Esophagus muscularis mucosa (tissue), 4 donors: ENCODE measurements at regions not wholly inside any gene's neighbourhood (a gene's known extent, or its start where the extent isn't known, plus 50 kb on each side); places are given as distances from the start of the nearest gene placed in this dataset.

Experiments used
- DNase-seq: peaks from one replicate; pipeline ENCODE4 v3.0.0-alpha.2; 2017; ENCODE audit errors: extremely low spot score
- H3K27ac ChIP-seq, 4 donors: fragments of 200-600 bp; sonication (generic); replicated peaks in 1 of 4; 1 replicate in 3 of 4; 2 replicates in 1 of 4; pipeline ENCODE4 v1.5.1; 2016 to 2019; ENCODE audit warnings: mild to moderate bottlenecking in 1 of 4
- H3K27me3 ChIP-seq, 4 donors: fragments of 200-600 bp; sonication (generic); one replicate each; pipeline versions ENCODE4 v1.5.1 to v1.6.0; 2016 to 2019
- H3K36me3 ChIP-seq, 4 donors: fragments of 200-600 bp; sonication (generic); one replicate each; pipeline ENCODE4 v1.5.1; 2016 to 2019
- H3K4me1 ChIP-seq, 4 donors: fragments of 200-600 bp; sonication (generic); one replicate each; pipeline ENCODE4 v1.5.1; 2016 to 2019
- H3K4me3 ChIP-seq, 4 donors: fragments of 200-600 bp; sonication (generic); 1 replicate in 2 of 4; 2 replicates in 2 of 4; pipeline ENCODE4 v1.5.1; 2016 to 2019; ENCODE audit warnings: mild to moderate bottlenecking in 4 of 4, moderate library complexity in 1 of 4
- H3K9me3 ChIP-seq, 4 donors: fragments of 200-600 bp; sonication (generic); 1 replicate in 3 of 4; 2 replicates in 1 of 4; pipeline ENCODE4 v1.5.1; 2016 to 2019
- EP300 ChIP-seq: sonication (generic); formaldehyde crosslinking; IDR thresholded peaks from one replicate; pipeline ENCODE4 v1.6.1; 2017; ENCODE audit warnings: antibody characterized with exemption
- POLR2A ChIP-seq: fragments of 450-650 bp; IDR thresholded peaks from one replicate; pipeline ENCODE4 v1.6.1; 2017; ENCODE audit warnings: antibody characterized with exemption, moderate library complexity, mild to moderate bottlenecking, low read depth
- POLR2AphosphoS5 ChIP-seq, 2 donors: sonication (generic); formaldehyde crosslinking; IDR thresholded peaks; one replicate each; pipeline ENCODE4 v1.6.1; 2017; ENCODE audit warnings: antibody characterized with exemption in 2 of 2
- WGBS: methylation state at CpG from one replicate; pipeline ENCODE4 v1.1.5; 2018; 5-methylcytosine and 5-hydroxymethylcytosine counted together
- intact Hi-C: fragments of 100-400 bp; cut with DNase I; formaldehyde crosslinking; loops from one replicate; pipeline ENCODE4 v1.15.1; 2023
- TF ChIP-seq, protein P1 (sequence below), 3 experiments: fragments of 200-600 bp in 2 of 3; fragments of 450-650 bp in 1 of 3; sonication (generic) in 2 of 3; IDR thresholded peaks; one replicate each; pipeline ENCODE4 v1.5.1; 2017 to 2019; ENCODE audit warnings: antibody characterized with exemption in 3 of 3, mild to moderate bottlenecking in 2 of 3, moderate library complexity in 1 of 3

DNA sequence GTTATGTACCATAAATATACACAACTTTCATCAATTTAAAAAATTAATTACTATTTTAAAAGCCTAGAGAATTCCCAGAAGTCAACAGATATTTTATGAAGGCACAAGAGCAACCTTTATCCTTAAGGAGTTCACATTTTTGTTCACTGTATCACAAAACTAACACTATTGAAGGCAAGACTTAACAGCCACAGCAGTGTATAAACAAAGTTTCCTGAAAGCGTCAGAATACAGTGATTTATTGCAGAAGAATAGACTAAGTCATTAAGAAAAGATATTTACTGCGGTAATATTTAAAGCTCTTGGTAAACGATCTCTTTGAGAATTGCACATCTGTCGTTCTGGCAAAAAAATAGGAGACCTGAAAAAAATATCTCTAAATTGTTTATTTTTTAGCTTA lies 419.3 kb upstream of the NBEA start:
- 34% methylated on average over 4 of the region's 4 CpGs for WGBS
- H3K9me3 ChIP-seq, result no peaks in the 10 kb centered on the region
- H3K27me3 ChIP-seq, result no peaks in the 10 kb centered on the region
- no peak for DNase-seq
- H3K27ac ChIP-seq, result no peak overlapping the region
- no peaks in the 10 kb centered on the region for H3K4me1 ChIP-seq
- no peak overlapping the region for H3K4me3 ChIP-seq
- intact Hi-C loops, result no loop called here
- H3K36me3 ChIP-seq, result no peaks in the 10 kb centered on the region
- TF ChIP-seq POLR2AphosphoS5 (IDR thresholded peaks at IDR 0.05) (no peak), POLR2A (no peak), EP300 (no peak)
- TF ChIP-seq, protein P1, sequence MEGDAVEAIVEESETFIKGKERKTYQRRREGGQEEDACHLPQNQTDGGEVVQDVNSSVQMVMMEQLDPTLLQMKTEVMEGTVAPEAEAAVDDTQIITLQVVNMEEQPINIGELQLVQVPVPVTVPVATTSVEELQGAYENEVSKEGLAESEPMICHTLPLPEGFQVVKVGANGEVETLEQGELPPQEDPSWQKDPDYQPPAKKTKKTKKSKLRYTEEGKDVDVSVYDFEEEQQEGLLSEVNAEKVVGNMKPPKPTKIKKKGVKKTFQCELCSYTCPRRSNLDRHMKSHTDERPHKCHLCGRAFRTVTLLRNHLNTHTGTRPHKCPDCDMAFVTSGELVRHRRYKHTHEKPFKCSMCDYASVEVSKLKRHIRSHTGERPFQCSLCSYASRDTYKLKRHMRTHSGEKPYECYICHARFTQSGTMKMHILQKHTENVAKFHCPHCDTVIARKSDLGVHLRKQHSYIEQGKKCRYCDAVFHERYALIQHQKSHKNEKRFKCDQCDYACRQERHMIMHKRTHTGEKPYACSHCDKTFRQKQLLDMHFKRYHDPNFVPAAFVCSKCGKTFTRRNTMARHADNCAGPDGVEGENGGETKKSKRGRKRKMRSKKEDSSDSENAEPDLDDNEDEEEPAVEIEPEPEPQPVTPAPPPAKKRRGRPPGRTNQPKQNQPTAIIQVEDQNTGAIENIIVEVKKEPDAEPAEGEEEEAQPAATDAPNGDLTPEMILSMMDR (IDR thresholded peaks at IDR 0.05), result no peak

GRCh38 chr13:34523406-34523805 lies 418.7 kb upstream of the NBEA start:
- no peak for TF ChIP-seq POLR2AphosphoS5 (IDR thresholded peaks at IDR 0.05)
- Histone ChIP-seq H3K4me1 (no peaks in the 10 kb centered on the region), H3K9me3 (no peaks in the 10 kb centered on the region), H3K36me3 (no peaks in the 10 kb centered on the region), H3K4me3 (no peak overlapping the region), H3K27ac (no peak overlapping the region), H3K27me3 (no peaks in the 10 kb centered on the region)
- intact Hi-C loops, result no loop called here
- no peak for DNase-seq
- 72% methylated on average over 3 of the region's 3 CpGs for WGBS

GRCh38 chr13:34533941-34534340 lies 408.1 kb upstream of the NBEA start:
- no peak for DNase-seq
- 89% methylated on average over 2 of the region's 2 CpGs for WGBS
- intact Hi-C loops, result no loop called here
- Histone ChIP-seq H3K9me3 (no peaks in the 10 kb centered on the region), H3K27ac (no peak overlapping the region), H3K4me1 (no peaks in the 10 kb centered on the region), H3K27me3 (no peaks in the 10 kb centered on the region), H3K4me3 (no peak overlapping the region), H3K36me3 (no peaks in the 10 kb centered on the region)
- TF ChIP-seq, protein P1 (IDR thresholded peaks at IDR 0.05), result no peak
- TF ChIP-seq POLR2A, result no peak
- TF ChIP-seq POLR2AphosphoS5 (IDR thresholded peaks at IDR 0.05), result no peak
- no peak for TF ChIP-seq EP300

GRCh38 chr13:34542321-34542720 lies 399.7 kb upstream of the NBEA start:
- H3K4me3 ChIP-seq, result no peak overlapping the region
- H3K27ac ChIP-seq, result no peak overlapping the region
- H3K36me3 ChIP-seq, result no peaks in the 10 kb centered on the region
- H3K4me1 ChIP-seq, result no peaks in the 10 kb centered on the region
- 77% methylated on average over 4 of the region's 4 CpGs for WGBS
- DNase-seq, result no peak
- H3K9me3 ChIP-seq, result no peaks in the 10 kb centered on the region
- TF ChIP-seq, protein P1 (IDR thresholded peaks at IDR 0.05), result no peak
- TF ChIP-seq POLR2A (no peak), EP300 (no peak), POLR2AphosphoS5 (IDR thresholded peaks at IDR 0.05) (no peak)
- intact Hi-C loops, result no loop called here
- no peaks in the 10 kb centered on the region for H3K27me3 ChIP-seq

- no peak for DNase-seq
- Histone ChIP-seq H3K27ac (no peak overlapping the region), H3K4me1 (no peaks in the 10 kb centered on the region), H3K9me3 (no peaks in the 10 kb centered on the region), H3K4me3 (no peak overlapping the region), H3K27me3 (no peaks in the 10 kb centered on the region), H3K36me3 (no peaks in the 10 kb centered on the region)
- WGBS, result 83% methylated on average over 4 of the region's 4 CpGs
- intact Hi-C loops, result no loop called here
- TF ChIP-seq POLR2A, result no peak
- TF ChIP-seq, protein P1 (IDR thresholded peaks at IDR 0.05), result no peak
- TF ChIP-seq EP300, result no peak
- TF ChIP-seq POLR2AphosphoS5 (IDR thresholded peaks at IDR 0.05), result no peak
Observed at GRCh38 chr13:34543836-34544235, 398.2 kb upstream of the NBEA start.
